OCI-LY7 (cell line): ENCODE measurements at regions not wholly inside any gene's neighbourhood (a gene's known extent, or its start where the extent isn't known, plus 50 kb on each side); places are given as distances from the start of the nearest gene placed in this dataset.

Experiments used
- CTCF ChIP-seq: fragments of 200-600 bp; sonication (generic); conservative IDR thresholded peaks from 2 replicates; pipeline ENCODE4 v1.5.1; 2014; ENCODE audit warnings: mild to moderate bottlenecking, antibody characterized with exemption, low read length, moderate library complexity, mixed read lengths
- EZH2phosphoT487 ChIP-seq: fragments of 200-600 bp; sonication (generic); IDR thresholded peaks from 2 replicates; pipeline ENCODE4 v1.6.1; 2018; ENCODE audit warnings: low read depth, borderline replicate concordance, mild to moderate bottlenecking, mixed run types, antibody characterized with exemption, low read length, moderate library complexity, mixed read lengths

GRCh38 chr4:138492176-138492575, 250.0 kb upstream of the SLC7A11 start:
- TF ChIP-seq CTCF (no peak), EZH2phosphoT487 (no peak)
